ENCODE measurements at regions not wholly inside any gene's neighbourhood (a gene's known extent, or its start where the extent isn't known, plus 50 kb on each side); places are given as distances from the start of the nearest gene placed in this dataset.

DNA sequence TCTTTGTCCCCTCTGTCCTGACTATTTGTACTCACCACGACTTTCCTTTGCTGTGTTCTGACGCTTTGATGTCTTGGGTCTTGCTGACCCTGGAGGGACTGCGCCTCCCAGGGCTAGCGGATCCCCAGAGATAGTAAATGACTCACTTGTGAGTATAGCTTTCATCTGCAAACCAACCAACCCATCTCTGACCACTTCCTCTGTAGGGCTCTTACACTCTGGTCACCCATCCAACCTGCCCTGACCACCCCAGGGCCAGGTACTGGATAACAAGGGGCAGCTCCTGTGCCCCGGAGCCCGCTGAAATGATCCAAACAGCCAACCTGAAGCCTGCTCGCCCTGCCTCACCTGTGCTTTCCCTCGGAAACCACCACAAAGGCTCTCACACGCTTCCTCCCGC lies 125.2 kb upstream of the CARD11 start:
- Histone ChIP-seq H3K9me3 (peaks cover 0 to 5% (median 0%) of the 10 kb centered on the region in 11 donors), H3K4me3 (no peak overlapping the region), H3K4me1 (peaks cover 0 to 11% (median 0%) of the 10 kb centered on the region in 9 donors), H3K27me3 (peaks cover 0 to 14% (median 9%) of the 10 kb centered on the region in 7 donors), H3K27ac (no peak overlapping the region), H3K36me3 (no peaks in the 10 kb centered on the region)
- ATAC-seq: no peak
- TF ChIP-seq, protein P1, sequence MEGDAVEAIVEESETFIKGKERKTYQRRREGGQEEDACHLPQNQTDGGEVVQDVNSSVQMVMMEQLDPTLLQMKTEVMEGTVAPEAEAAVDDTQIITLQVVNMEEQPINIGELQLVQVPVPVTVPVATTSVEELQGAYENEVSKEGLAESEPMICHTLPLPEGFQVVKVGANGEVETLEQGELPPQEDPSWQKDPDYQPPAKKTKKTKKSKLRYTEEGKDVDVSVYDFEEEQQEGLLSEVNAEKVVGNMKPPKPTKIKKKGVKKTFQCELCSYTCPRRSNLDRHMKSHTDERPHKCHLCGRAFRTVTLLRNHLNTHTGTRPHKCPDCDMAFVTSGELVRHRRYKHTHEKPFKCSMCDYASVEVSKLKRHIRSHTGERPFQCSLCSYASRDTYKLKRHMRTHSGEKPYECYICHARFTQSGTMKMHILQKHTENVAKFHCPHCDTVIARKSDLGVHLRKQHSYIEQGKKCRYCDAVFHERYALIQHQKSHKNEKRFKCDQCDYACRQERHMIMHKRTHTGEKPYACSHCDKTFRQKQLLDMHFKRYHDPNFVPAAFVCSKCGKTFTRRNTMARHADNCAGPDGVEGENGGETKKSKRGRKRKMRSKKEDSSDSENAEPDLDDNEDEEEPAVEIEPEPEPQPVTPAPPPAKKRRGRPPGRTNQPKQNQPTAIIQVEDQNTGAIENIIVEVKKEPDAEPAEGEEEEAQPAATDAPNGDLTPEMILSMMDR (IDR thresholded peaks at IDR 0.05): no peak
- intact Hi-C loops (cut with DNase I): no loop called here
- no peak for DNase-seq
- WGBS, 2 donors: 86 to 93% methylated on average over 10 of the region's 10 CpGs

DNA sequence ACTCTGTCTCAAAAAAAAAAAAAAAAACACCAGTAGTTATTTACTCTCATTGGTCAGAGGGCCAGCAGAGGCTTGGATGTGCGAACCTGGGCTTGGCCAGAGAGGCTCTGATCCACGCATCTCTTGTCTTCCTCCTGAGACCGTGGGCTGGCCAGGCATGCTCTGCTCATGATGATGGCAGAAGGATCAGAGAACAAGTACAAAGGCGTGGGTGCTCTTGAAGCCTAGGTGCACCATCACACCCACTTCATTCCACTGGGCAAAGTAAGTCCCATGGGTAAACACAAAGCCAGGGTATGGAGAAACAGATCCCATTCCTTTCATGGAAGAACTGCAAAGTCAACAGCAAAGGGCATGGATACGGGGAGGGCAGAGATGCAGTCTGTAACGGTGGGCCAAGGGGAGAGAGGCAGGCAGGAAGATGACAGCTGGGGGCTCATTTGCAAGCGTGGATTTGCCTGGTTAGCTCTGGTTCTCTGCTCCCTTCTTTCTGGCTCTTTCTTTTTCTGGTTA lies 128.2 kb upstream of the SDK1 start:
- WGBS, 2 donors: 87 to 88% methylated on average over 7 of the region's 7 CpGs

DNA sequence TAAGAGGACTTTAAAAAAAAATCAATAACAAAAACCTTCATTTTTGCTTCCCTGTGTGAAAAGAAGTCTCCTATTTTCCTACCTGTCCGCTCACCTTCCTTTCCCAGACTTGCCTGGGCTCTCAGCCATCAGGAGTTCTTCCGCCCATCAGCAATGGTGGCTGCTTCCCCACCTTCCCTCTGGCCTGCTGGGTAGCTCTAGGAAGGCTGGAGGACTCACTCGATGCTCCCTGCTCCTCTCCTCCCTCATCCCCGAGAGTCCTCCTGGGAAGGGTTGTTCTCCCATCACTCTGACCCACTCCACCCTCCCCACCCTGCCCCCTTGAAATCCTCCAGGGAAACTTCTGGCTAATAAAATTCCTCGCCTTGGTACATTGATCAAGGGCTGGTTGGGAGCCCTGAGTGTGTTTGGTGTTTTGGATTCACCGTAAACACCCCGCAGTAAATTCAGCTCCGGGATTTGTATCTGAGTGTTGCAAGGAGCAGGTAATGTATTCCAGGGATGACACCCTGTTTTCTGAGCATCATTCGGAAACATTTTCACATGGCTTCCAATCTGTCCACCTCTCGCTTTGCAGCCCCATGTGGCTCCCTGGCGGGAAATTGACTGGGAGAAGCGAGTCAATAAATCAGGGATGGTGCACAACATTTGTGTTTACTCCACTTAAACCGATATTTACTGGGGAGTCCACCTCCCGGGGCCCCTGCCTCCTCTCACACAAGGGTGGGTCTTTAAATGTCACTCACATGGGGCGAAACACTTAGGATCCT lies 126.4 kb upstream of the SDK1 start:
- no peak overlapping the region for H3K27ac ChIP-seq
- intact Hi-C loops (cut with DNase I): no loop called here
- H3K4me3 ChIP-seq: no peak overlapping the region
- ATAC-seq: no peak
- peaks cover 0 to 13% (median 0%) of the 10 kb centered on the region in 7 donors for H3K27me3 ChIP-seq
- TF ChIP-seq, protein P1 (IDR thresholded peaks at IDR 0.05): no peak
- 90 to 92% methylated on average over 15 of the region's 15 CpGs for WGBS, 2 donors
- H3K36me3 ChIP-seq: no peaks in the 10 kb centered on the region
- H3K9me3 ChIP-seq: peaks cover 0 to 7% (median 0%) of the 10 kb centered on the region in 11 donors
- H3K4me1 ChIP-seq: no peaks in the 10 kb centered on the region
- DNase-seq: no peak

More for the DNA sequence above, 128.2 kb upstream of the SDK1 start:
- DNase-seq: no peak
- no peak overlapping the region for H3K27ac ChIP-seq
- no peak overlapping the region for H3K4me3 ChIP-seq
- H3K36me3 ChIP-seq: no peaks in the 10 kb centered on the region
- TF ChIP-seq, protein P1 (IDR thresholded peaks at IDR 0.05): no peak
- ATAC-seq: no peak
- intact Hi-C loops (cut with DNase I): no loop called here
- H3K4me1 ChIP-seq: no peaks in the 10 kb centered on the region
- H3K27me3 ChIP-seq: peaks cover 0 to 23% (median 9%) of the 10 kb centered on the region in 7 donors
- H3K9me3 ChIP-seq: peaks cover 0 to 7% (median 0%) of the 10 kb centered on the region in 11 donors

DNA sequence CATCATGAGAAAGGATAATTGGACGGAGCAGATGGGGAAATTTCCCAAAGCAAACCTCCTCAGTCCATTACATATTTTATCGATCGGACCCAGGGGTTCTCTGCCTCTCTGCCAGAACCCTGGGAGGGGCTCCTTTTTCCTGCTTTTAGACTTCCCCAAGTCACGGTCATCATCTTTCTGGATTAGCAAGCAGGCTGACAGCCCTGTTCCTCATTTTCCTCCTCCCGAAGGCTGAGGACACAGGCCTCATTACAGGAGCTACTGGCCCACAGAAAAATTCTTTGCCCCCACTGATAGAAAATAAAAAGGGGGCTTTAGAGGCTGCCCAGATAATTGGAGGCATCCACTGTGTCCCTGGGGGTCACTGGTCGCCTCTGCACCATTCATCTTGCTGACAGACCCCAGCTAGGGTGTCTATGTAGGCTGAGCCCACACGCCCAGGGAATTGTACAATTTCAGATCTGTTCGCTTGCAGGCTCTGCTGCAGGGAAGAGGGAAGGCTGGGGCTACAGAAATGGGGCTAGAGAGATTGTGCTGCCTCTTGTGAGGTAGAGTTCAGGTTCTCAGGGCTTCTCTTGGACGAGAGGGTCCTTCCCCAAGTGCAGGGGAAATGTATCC lies 125.7 kb upstream of the SDK1 start:
- TF ChIP-seq, protein P1 (IDR thresholded peaks at IDR 0.05): no peak
- H3K9me3 ChIP-seq: peaks cover 0 to 7% (median 0%) of the 10 kb centered on the region in 11 donors
- DNase-seq (no peak), ATAC-seq (no peak)
- H3K27ac ChIP-seq: no peak overlapping the region
- intact Hi-C loops (cut with DNase I): no loop called here
- H3K4me1 ChIP-seq: no peaks in the 10 kb centered on the region
- H3K36me3 ChIP-seq: no peaks in the 10 kb centered on the region
- H3K27me3 ChIP-seq: peaks cover 0 to 9% (median 0%) of the 10 kb centered on the region in 7 donors
- 79 to 83% methylated on average over 9 of the region's 9 CpGs for WGBS, 2 donors
- no peak overlapping the region for H3K4me3 ChIP-seq
